ENCODE measurements at regions not wholly inside any gene's neighbourhood (a gene's known extent, or its start where the extent isn't known, plus 50 kb on each side); places are given as distances from the start of the nearest gene placed in this dataset.

GRCh38 chr9:74431467-74431866 lies 65.7 kb upstream of the RORB start:
- no peak for TF ChIP-seq POLR2AphosphoS5 (IDR thresholded peaks at IDR 0.05)
- no peak for TF ChIP-seq POLR2A (IDR thresholded peaks at IDR 0.05)
- TF ChIP-seq EP300 (IDR thresholded peaks at IDR 0.05), result no peak
- TF ChIP-seq CTCF (IDR thresholded peaks at IDR 0.05), result no peak
- DNase-seq, result no peak
- no peak for ATAC-seq (ENCODE audit: low FRiP score in 2 of 2)
- no peaks in the 10 kb centered on the region for H3K36me3 ChIP-seq
- no peaks in the 10 kb centered on the region for H3K9me3 ChIP-seq
- no peaks in the 10 kb centered on the region for H3K27me3 ChIP-seq
- no peak overlapping the region for H3K27ac ChIP-seq
- WGBS, 2 donors, result 85 to 89% methylated on average over 1 of the region's 1 CpG
- no peaks in the 10 kb centered on the region for H3K4me1 ChIP-seq
- no peak overlapping the region for H3K4me3 ChIP-seq

GRCh38 chr9:74443036-74443750 lies 53.9 kb upstream of the RORB start:
- TF ChIP-seq EP300 (IDR thresholded peaks at IDR 0.05), result no peak
- no peak for TF ChIP-seq POLR2AphosphoS5 (IDR thresholded peaks at IDR 0.05)
- H3K36me3 ChIP-seq, result no peaks in the 10 kb centered on the region
- ATAC-seq (ENCODE audit: low FRiP score in 2 of 2) (no peak), DNase-seq (no peak)
- no peak overlapping the region for H3K4me3 ChIP-seq
- H3K9me3 ChIP-seq, result no peaks in the 10 kb centered on the region
- H3K4me1 ChIP-seq, result no peaks in the 10 kb centered on the region
- H3K27me3 ChIP-seq, result no peaks in the 10 kb centered on the region
- no peak overlapping the region for H3K27ac ChIP-seq
- 78 to 79% methylated on average over 2 of the region's 2 CpGs for WGBS, 2 donors

- ATAC-seq (ENCODE audit: low FRiP score in 2 of 2), result no peak
- no peaks in the 10 kb centered on the region for H3K4me1 ChIP-seq
- no peak overlapping the region for H3K27ac ChIP-seq
- 89 to 92% methylated on average over 6 of the region's 6 CpGs for WGBS, 2 donors
- no peak overlapping the region for H3K4me3 ChIP-seq
- H3K36me3 ChIP-seq, result no peaks in the 10 kb centered on the region
- TF ChIP-seq POLR2A (IDR thresholded peaks at IDR 0.05), result no peak
- no peak for TF ChIP-seq CTCF (IDR thresholded peaks at IDR 0.05)
- TF ChIP-seq POLR2AphosphoS5 (IDR thresholded peaks at IDR 0.05), result no peak
- TF ChIP-seq EP300 (IDR thresholded peaks at IDR 0.05), result no peak
- H3K9me3 ChIP-seq, result no peaks in the 10 kb centered on the region
- H3K27me3 ChIP-seq, result no peaks in the 10 kb centered on the region
- no peak for DNase-seq
These were observed 52.8 kb upstream of the RORB start for GRCh38 chr9:74444369-74444768.

Small RNA genes in the stretch of these regions (small RNA-seq; reads per million reads assigned to genes)
- 0 to 0.29 (median 0) reads per million in 4 donors for gene RNA5SP286

All from upper lobe of left lung (tissue), 6 donors.